ENCODE measurements at regions not wholly inside any gene's neighbourhood (a gene's known extent, or its start where the extent isn't known, plus 50 kb on each side); places are given as distances from the start of the nearest gene placed in this dataset.
"Not testable (repeated sequence)": the region's sequence is repeated elsewhere in the genome, so short reads cannot be mapped to it uniquely, and the experiment has no call there.

DNA sequence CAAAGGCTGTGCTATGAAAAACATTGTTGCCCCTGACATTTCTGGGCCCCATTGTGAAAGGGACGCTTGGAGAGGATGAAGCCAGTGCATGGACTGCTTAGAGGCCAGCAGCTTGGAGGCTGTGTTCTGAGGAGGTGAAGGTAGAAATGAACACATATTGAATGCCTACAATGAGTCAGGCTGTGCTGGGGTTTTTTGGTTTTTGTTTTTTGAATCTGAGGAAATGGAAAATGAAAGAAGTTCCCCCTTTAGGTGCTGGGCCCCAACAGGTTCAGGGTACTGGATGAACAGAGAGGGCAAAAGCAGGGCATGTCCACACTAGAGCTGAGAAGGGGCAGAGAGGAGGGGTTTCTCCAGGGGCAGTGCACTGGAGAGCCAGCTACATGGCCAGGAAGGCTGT, 166.1 kb upstream of the API5 start:
- TF ChIP-seq, protein P1, sequence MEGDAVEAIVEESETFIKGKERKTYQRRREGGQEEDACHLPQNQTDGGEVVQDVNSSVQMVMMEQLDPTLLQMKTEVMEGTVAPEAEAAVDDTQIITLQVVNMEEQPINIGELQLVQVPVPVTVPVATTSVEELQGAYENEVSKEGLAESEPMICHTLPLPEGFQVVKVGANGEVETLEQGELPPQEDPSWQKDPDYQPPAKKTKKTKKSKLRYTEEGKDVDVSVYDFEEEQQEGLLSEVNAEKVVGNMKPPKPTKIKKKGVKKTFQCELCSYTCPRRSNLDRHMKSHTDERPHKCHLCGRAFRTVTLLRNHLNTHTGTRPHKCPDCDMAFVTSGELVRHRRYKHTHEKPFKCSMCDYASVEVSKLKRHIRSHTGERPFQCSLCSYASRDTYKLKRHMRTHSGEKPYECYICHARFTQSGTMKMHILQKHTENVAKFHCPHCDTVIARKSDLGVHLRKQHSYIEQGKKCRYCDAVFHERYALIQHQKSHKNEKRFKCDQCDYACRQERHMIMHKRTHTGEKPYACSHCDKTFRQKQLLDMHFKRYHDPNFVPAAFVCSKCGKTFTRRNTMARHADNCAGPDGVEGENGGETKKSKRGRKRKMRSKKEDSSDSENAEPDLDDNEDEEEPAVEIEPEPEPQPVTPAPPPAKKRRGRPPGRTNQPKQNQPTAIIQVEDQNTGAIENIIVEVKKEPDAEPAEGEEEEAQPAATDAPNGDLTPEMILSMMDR (IDR thresholded peaks at IDR 0.05; ENCODE audit: low read depth, low read length), result no peak
- ChIA-PET CTCF (no interaction called here), POLR2A (no interaction called here)
- H3K4me3 ChIP-seq (ENCODE audit: low read depth, low read length), result no peak overlapping the region
- DNase-seq (ENCODE audit: low read depth, low spot score), result no peak
- H3K27ac ChIP-seq (ENCODE audit: low read depth, low read length), result no peak overlapping the region
- no peaks in the 10 kb centered on the region for H3K27me3 ChIP-seq (ENCODE audit: control insufficient read depth, insufficient read depth, low read length)
- peaks cover 21% of the 10 kb centered on the region for H3K9me3 ChIP-seq (ENCODE audit: control insufficient read depth, insufficient read depth, low read length)

DNA sequence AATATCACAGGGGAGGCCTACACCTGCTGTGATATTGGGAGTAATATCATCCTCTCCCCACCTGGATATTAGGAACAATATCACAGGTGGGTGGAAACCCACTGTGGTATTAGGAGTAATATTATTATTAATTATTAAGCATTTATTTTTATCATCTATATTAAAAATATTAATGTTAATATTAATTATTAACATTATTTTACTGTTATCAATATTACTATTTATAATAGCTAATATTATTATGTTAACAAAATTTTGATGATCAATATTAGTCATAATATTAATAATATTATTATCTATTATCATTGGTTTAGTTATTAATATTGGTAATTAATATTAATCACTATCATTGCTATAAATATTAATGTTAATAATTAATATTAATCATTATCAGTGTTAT, 161.1 kb upstream of the API5 start:
- DNase-seq (ENCODE audit: low read depth, low spot score), result no peak
- Histone ChIP-seq H3K9me3 (ENCODE audit: control insufficient read depth, insufficient read depth, low read length) (peaks cover 4% of the 10 kb centered on the region), H3K27me3 (ENCODE audit: control insufficient read depth, insufficient read depth, low read length) (no peaks in the 10 kb centered on the region), H3K4me3 (ENCODE audit: low read depth, low read length) (no peak overlapping the region), H3K27ac (ENCODE audit: low read depth, low read length) (no peak overlapping the region)
- ChIA-PET CTCF (no interaction called here), POLR2A (no interaction called here)
- TF ChIP-seq, protein P1 (IDR thresholded peaks at IDR 0.05; ENCODE audit: low read depth, low read length), result no peak

DNA sequence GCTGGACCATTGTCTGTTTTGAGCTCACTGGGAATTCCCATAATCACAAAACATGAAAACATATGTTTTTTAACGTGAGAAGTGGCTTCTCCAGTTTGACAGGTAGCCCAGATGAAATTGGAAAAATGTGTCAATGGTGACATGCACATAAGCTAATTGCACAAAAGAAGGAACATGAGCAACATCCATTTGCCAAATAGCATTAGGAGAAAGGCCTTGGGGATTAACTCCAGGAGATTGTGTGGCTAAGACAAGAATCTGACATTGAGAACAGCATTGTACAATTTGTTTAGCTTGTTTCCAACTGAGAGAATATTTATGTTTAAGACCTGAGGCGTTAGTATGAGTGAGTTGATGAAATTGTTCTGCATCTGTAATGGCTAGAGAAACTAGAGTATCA, 147.0 kb upstream of the API5 start:
- TF ChIP-seq, protein P1 (IDR thresholded peaks at IDR 0.05; ENCODE audit: low read depth, low read length), result no peak

DNA sequence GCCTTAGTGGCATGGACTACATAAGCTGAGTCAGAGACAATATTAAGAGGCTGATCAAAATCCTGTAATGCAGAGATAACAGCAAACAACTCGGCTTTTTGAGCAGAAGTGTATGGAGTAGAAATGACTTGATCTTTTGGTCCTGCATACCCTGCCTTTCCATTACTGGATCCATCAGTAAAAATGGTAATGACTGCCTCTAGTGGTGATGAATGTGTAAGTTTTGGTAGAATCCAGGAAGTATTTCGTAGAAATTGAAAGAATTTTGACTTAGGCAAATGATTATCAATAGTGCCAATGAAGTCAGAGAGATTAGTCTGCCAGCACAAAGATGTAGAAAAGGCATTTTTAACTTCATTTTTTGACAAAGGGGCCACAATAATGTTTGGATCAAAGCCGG, 146.4 kb upstream of the API5 start:
- POLR2A ChIA-PET; DNase-seq (ENCODE audit: low read depth, low spot score); H3K9me3 ChIP-seq (ENCODE audit: control insufficient read depth, insufficient read depth, low read length); H3K4me3 ChIP-seq (ENCODE audit: low read depth, low read length); CTCF ChIA-PET; H3K27me3 ChIP-seq (ENCODE audit: control insufficient read depth, insufficient read depth, low read length); H3K27ac ChIP-seq (ENCODE audit: low read depth, low read length): not testable (repeated sequence)

More for the DNA sequence above, 147.0 kb upstream of the API5 start:
- ChIA-PET CTCF (no interaction called here), POLR2A (no interaction called here)
- Histone ChIP-seq H3K4me3 (ENCODE audit: low read depth, low read length) (no peak overlapping the region), H3K27ac (ENCODE audit: low read depth, low read length) (no peak overlapping the region), H3K27me3 (ENCODE audit: control insufficient read depth, insufficient read depth, low read length) (no peaks in the 10 kb centered on the region), H3K9me3 (ENCODE audit: control insufficient read depth, insufficient read depth, low read length) (no peaks in the 10 kb centered on the region; the same call in 1 of the 2 replicates)
- DNase-seq (ENCODE audit: low read depth, low spot score), result no peak

DNA sequence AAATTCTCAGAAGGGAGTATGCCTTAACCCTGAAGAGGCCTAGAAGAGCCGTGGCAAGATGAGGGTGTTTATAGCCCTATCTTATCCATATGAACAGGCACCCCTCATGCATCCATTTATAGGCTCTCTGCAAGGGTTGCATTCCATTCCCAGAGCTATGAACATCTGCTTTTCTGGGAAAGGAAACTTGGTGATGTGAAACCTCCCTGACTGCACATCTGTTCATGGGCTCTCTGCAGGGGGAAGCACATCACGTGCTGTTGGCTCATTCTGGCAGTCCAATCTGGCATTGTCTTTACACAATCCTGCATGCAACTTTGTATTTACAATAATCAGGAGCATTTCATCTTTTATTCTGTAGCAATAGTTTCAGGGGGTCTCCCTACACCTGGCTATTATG, 143.6 kb upstream of the API5 start:
- H3K27me3 ChIP-seq (ENCODE audit: control insufficient read depth, insufficient read depth, low read length); H3K27ac ChIP-seq (ENCODE audit: low read depth, low read length); DNase-seq (ENCODE audit: low read depth, low spot score); H3K4me3 ChIP-seq (ENCODE audit: low read depth, low read length); POLR2A ChIA-PET; H3K9me3 ChIP-seq (ENCODE audit: control insufficient read depth, insufficient read depth, low read length); CTCF ChIA-PET: not testable (repeated sequence)

DNA sequence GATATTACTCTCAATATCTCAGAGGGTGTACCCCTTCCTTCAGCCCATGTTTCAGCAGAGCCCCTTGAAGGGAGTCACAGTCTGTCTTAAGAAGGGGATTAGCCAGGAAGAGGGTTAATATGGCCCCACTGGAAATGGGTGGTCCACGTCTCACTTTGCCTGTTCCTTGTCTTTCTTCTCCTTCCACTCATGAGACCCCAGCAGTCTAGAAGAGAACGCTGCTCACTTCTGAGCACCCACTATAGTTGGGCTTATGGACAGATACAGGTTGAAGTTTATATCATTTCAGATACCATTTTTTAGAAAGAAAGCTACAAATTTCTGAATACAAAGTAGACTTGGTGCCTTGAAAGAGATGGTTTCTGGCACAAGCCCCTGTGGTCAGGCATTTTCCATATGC, 139.3 kb upstream of the API5 start:
- CTCF ChIA-PET, result no interaction called here
- Histone ChIP-seq H3K4me3 (ENCODE audit: low read depth, low read length) (no peak overlapping the region), H3K27me3 (ENCODE audit: control insufficient read depth, insufficient read depth, low read length) (no peaks in the 10 kb centered on the region), H3K9me3 (ENCODE audit: control insufficient read depth, insufficient read depth, low read length) (no peaks in the 10 kb centered on the region), H3K27ac (ENCODE audit: low read depth, low read length) (no peak overlapping the region)
- TF ChIP-seq, protein P1 (IDR thresholded peaks at IDR 0.05; ENCODE audit: low read depth, low read length), result no peak
- DNase-seq (ENCODE audit: low read depth, low spot score), result no peak
- POLR2A ChIA-PET, result no interaction called here
